ENCODE measurements at regions not wholly inside any gene's neighbourhood (a gene's known extent, or its start where the extent isn't known, plus 50 kb on each side); places are given as distances from the start of the nearest gene placed in this dataset.
A peak's percentile ranks its signal among the peaks of the same experiment; 100 is the strongest.

- Histone ChIP-seq H3K27me3 (ENCODE audit: insufficient read depth, poor library complexity, severe bottlenecking) (no peaks in the 10 kb centered on the region), H3K4me3 (replicated peaks; ENCODE audit: insufficient read depth, low read length) (no peak overlapping the region), H3K27ac (replicated peaks) (peak overlapping the region; percentile 32)
- no peak for DNase-seq (ENCODE audit: low read depth in 1 of 2, low spot score in 1 of 2)
- no peak for TF ChIP-seq GABPA (IDR thresholded peaks at IDR 0.05; ENCODE audit: low read depth)
Observed at GRCh38 chr5:96258692-96259091, 174.4 kb downstream of the PCSK1 start.

DNA sequence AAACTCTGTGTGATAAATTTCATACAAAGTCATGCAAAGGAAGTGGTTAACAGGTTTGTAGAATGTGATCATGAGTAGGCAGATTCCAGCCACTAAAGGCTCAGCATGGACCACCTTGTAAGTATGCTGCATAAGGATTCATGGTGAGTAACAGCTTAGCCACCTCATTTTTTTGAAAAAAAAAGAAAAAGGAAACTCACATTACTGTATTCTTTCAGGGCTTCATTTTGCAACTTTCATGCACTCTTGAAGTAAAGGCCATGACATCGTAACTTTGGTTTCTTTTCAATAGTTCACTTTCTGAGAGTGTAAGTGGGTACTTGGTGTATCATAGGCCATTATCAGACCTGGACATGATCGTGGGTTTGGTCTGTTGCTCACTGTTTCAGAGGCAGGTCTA lies 175.1 kb downstream of the PCSK1 start:
- no peak overlapping the region for H3K4me3 ChIP-seq (replicated peaks; ENCODE audit: insufficient read depth, low read length)
- H3K27ac ChIP-seq (replicated peaks): no peak overlapping the region
- DNase-seq (ENCODE audit: low read depth in 1 of 2, low spot score in 1 of 2): no peak
- H3K27me3 ChIP-seq (ENCODE audit: insufficient read depth, poor library complexity, severe bottlenecking): no peaks in the 10 kb centered on the region
- TF ChIP-seq SPI1 (IDR thresholded peaks at IDR 0.05; ENCODE audit: borderline replicate concordance, low read depth) (no peak), GABPA (IDR thresholded peaks at IDR 0.05; ENCODE audit: low read depth) (no peak), POLR2AphosphoS5 (IDR thresholded peaks at IDR 0.05; ENCODE audit: low read depth) (no peak)
- TF ChIP-seq, protein P1, sequence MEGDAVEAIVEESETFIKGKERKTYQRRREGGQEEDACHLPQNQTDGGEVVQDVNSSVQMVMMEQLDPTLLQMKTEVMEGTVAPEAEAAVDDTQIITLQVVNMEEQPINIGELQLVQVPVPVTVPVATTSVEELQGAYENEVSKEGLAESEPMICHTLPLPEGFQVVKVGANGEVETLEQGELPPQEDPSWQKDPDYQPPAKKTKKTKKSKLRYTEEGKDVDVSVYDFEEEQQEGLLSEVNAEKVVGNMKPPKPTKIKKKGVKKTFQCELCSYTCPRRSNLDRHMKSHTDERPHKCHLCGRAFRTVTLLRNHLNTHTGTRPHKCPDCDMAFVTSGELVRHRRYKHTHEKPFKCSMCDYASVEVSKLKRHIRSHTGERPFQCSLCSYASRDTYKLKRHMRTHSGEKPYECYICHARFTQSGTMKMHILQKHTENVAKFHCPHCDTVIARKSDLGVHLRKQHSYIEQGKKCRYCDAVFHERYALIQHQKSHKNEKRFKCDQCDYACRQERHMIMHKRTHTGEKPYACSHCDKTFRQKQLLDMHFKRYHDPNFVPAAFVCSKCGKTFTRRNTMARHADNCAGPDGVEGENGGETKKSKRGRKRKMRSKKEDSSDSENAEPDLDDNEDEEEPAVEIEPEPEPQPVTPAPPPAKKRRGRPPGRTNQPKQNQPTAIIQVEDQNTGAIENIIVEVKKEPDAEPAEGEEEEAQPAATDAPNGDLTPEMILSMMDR (IDR thresholded peaks at IDR 0.05; ENCODE audit: insufficient read depth, low read length): no peak
- TF ChIP-seq, protein P2, sequence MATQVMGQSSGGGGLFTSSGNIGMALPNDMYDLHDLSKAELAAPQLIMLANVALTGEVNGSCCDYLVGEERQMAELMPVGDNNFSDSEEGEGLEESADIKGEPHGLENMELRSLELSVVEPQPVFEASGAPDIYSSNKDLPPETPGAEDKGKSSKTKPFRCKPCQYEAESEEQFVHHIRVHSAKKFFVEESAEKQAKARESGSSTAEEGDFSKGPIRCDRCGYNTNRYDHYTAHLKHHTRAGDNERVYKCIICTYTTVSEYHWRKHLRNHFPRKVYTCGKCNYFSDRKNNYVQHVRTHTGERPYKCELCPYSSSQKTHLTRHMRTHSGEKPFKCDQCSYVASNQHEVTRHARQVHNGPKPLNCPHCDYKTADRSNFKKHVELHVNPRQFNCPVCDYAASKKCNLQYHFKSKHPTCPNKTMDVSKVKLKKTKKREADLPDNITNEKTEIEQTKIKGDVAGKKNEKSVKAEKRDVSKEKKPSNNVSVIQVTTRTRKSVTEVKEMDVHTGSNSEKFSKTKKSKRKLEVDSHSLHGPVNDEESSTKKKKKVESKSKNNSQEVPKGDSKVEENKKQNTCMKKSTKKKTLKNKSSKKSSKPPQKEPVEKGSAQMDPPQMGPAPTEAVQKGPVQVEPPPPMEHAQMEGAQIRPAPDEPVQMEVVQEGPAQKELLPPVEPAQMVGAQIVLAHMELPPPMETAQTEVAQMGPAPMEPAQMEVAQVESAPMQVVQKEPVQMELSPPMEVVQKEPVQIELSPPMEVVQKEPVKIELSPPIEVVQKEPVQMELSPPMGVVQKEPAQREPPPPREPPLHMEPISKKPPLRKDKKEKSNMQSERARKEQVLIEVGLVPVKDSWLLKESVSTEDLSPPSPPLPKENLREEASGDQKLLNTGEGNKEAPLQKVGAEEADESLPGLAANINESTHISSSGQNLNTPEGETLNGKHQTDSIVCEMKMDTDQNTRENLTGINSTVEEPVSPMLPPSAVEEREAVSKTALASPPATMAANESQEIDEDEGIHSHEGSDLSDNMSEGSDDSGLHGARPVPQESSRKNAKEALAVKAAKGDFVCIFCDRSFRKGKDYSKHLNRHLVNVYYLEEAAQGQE (IDR thresholded peaks at IDR 0.05; ENCODE audit: insufficient replicate concordance, low read depth): no peak

- peak; percentile 18 to 22 for DNase-seq (ENCODE audit: low read depth in 1 of 2, low spot score in 1 of 2)
Observed at GRCh38 chr5:96256795-96257470, 176.1 kb downstream of the PCSK1 start.

More at GRCh38 chr5:96256795-96257470, 176.1 kb downstream of the PCSK1 start:
- no peaks in the 10 kb centered on the region for H3K27me3 ChIP-seq (ENCODE audit: insufficient read depth, poor library complexity, severe bottlenecking)
- no peak overlapping the region for H3K4me3 ChIP-seq (replicated peaks; ENCODE audit: insufficient read depth, low read length)
- H3K27ac ChIP-seq (replicated peaks): no peak overlapping the region
- TF ChIP-seq GABPA (IDR thresholded peaks at IDR 0.05; ENCODE audit: low read depth): no peak
- TF ChIP-seq, protein P1 (IDR thresholded peaks at IDR 0.05; ENCODE audit: insufficient read depth, low read length): no peak
- no peak for TF ChIP-seq SPI1 (IDR thresholded peaks at IDR 0.05; ENCODE audit: borderline replicate concordance, low read depth)
- TF ChIP-seq, protein P2 (IDR thresholded peaks at IDR 0.05; ENCODE audit: insufficient replicate concordance, low read depth): no peak
- TF ChIP-seq POLR2AphosphoS5 (IDR thresholded peaks at IDR 0.05; ENCODE audit: low read depth): no peak
